Left lobe of liver (tissue), 2 donors: ENCODE measurements at regions not wholly inside any gene's neighbourhood (a gene's known extent, or its start where the extent isn't known, plus 50 kb on each side); places are given as distances from the start of the nearest gene placed in this dataset.

Experiments used
- ATAC-seq: fragments of 200-7000 bp; cut with Tn5 transposase; one replicate; pipeline ENCODE4 v1.9.1; 2020; ENCODE audit warnings: mild to moderate bottlenecking, moderate library complexity
- DNase-seq: peaks from one replicate; pipeline ENCODE4 v3.0.0-alpha.2; 2020; ENCODE audit warnings: low spot score
- donor health status: DM: no; HTN: no; CAD: no; lungs with moderate emphysema.
- donor health status: DM: no; HTN: yes; CAD: no.

GRCh38 chr20:40192081-40192480, 497.0 kb downstream of the MAFB start:
- no peak for ATAC-seq
- no peak for DNase-seq

- DNase-seq = no peak
- ATAC-seq = peak; percentile 64
These were observed 497.5 kb downstream of the MAFB start for GRCh38 chr20:40191573-40191972.

GRCh38 chr20:40189621-40190020, 499.4 kb downstream of the MAFB start:
- no peak for DNase-seq
- ATAC-seq = no peak

GRCh38 chr20:40188319-40188718, 500.7 kb downstream of the MAFB start:
- ATAC-seq (no peak), DNase-seq (no peak)

- DNase-seq (no peak), ATAC-seq (no peak)
These were observed 502.2 kb downstream of the MAFB start for GRCh38 chr20:40186826-40187225.

GRCh38 chr20:40181676-40182075, 507.4 kb downstream of the MAFB start:
- ATAC-seq (no peak), DNase-seq (no peak)

GRCh38 chr20:40176098-40176841, 512.8 kb downstream of the MAFB start:
- ATAC-seq (no peak), DNase-seq (no peak)

GRCh38 chr20:40175296-40175695, 513.7 kb downstream of the MAFB start:
- DNase-seq (no peak), ATAC-seq (no peak)

GRCh38 chr20:40173872-40174271, 515.2 kb downstream of the MAFB start:
- DNase-seq (no peak), ATAC-seq (no peak)

- DNase-seq (no peak), ATAC-seq (no peak)
These were observed 519.9 kb downstream of the MAFB start for GRCh38 chr20:40168981-40169620.

GRCh38 chr20:40161391-40161790, 527.6 kb downstream of the MAFB start:
- DNase-seq (no peak), ATAC-seq (no peak)

GRCh38 chr20:40160097-40160550, 528.9 kb downstream of the MAFB start:
- ATAC-seq = peak; percentile 90
- peak; percentile 52 for DNase-seq

- ATAC-seq = no peak
These were observed 529.8 kb downstream of the MAFB start for GRCh38 chr20:40159276-40159675.

GRCh38 chr20:40156600-40157317, 532.3 kb downstream of the MAFB start:
- DNase-seq (no peak), ATAC-seq (peak; percentile 67)

More at GRCh38 chr20:40159276-40159675, 529.8 kb downstream of the MAFB start:
- DNase-seq = no peak

GRCh38 chr20:40154514-40154913, 534.5 kb downstream of the MAFB start:
- ATAC-seq (no peak), DNase-seq (no peak)

- DNase-seq = no peak
- no peak for ATAC-seq
These were observed 540.1 kb downstream of the MAFB start for GRCh38 chr20:40148886-40149285.

GRCh38 chr20:40146071-40146470, 543.0 kb downstream of the MAFB start:
- ATAC-seq (no peak), DNase-seq (no peak)

GRCh38 chr20:40144581-40144980, 544.5 kb downstream of the MAFB start:
- DNase-seq (no peak), ATAC-seq (no peak)

- ATAC-seq (no peak), DNase-seq (no peak)
These were observed 554.9 kb downstream of the MAFB start for GRCh38 chr20:40134176-40134575.

- ATAC-seq (no peak), DNase-seq (no peak)
These were observed 568.2 kb downstream of the MAFB start for GRCh38 chr20:40120827-40121226.

GRCh38 chr20:40111282-40111681, 577.8 kb downstream of the MAFB start:
- ATAC-seq (no peak), DNase-seq (no peak)

- ATAC-seq = no peak
- DNase-seq = no peak
These were observed 578.7 kb downstream of the MAFB start for GRCh38 chr20:40110311-40110831.
